ENCODE measurements at regions not wholly inside any gene's neighbourhood (a gene's known extent, or its start where the extent isn't known, plus 50 kb on each side); places are given as distances from the start of the nearest gene placed in this dataset.
"Not testable (repeated sequence)": the region's sequence is repeated elsewhere in the genome, so short reads cannot be mapped to it uniquely, and the experiment has no call there.

- no peak for DNase-seq (ENCODE audit: low spot score)
Observed at GRCh38 chr10:6875269-6875865, 295.3 kb upstream of the PRKCQ start.

- no peak for DNase-seq (ENCODE audit: low spot score)
Observed at GRCh38 chr10:6871128-6871527, 291.1 kb upstream of the PRKCQ start.

DNA sequence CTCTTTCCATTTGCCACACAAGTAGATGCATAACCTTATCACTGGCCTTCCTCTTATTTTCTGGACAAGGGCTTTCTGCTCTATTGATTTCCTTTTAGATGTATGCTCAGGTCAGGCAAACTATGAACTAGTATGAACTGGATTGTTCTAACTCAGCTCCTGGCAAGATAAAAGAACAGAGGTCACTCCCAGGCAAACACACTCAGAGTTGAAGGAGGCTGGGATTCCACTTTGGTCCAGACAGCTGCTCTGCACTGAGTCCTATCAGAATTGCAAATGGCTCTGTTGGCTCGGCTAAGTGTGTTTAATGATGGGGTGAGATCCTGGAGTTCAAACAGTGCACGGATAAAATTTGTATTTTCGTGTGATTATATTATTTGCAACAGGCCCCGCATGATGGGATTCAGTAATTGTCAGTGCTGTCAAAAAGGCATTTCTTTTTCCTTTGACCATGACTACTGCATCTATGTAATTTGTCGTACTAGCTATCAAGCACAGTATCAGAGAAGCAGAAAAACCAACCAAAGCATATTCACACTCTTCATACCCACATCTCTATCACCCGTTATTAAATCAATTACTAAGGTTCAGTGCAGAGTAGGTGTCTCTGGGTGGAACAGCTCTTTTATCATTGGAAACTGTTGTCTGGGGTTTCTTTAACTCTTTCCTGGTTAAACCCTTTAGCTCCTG, 288.1 kb upstream of the PRKCQ start:
- no peak for DNase-seq (ENCODE audit: low spot score)

DNA sequence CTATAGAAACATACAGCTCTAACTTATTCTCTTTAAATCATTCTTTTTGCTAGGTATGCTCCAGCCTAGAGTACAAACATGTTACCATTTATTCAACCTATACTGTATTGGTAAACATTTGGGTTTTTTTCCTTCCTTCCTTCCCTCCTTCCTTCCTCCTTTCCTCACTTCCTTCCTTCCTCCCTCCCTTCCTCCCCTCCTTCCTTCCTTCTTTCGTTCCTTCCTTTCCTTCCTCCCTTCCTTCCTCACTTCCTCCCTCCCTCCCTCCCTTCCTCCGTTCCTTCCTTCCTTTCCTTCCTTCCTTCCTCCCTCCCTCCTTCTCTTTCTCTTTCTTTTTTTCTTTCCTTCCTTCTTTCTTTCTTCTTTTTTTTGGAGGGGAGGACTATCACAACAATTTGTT, 286.7 kb upstream of the PRKCQ start:
- DNase-seq (ENCODE audit: low spot score) = no peak

DNA sequence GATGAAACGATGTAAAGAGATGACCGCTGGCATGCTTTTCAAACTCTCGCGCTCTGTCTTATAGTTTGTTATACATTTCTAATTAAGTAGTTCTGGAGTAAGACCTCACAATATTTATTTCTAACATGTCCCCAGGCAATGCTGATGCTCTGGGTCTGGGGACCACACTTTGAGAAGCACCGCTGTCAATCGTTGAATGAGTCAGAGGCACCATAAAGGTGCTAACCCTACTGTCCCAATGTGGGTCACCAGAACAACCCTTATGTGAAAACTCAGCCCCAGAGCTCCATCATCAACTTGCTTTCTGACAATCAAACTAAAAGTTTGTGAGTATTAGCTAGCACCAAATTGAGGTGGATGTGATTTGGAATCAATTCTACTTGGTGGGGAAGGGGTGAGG, 284.1 kb upstream of the PRKCQ start:
- no peak for DNase-seq (ENCODE audit: low spot score)

DNA sequence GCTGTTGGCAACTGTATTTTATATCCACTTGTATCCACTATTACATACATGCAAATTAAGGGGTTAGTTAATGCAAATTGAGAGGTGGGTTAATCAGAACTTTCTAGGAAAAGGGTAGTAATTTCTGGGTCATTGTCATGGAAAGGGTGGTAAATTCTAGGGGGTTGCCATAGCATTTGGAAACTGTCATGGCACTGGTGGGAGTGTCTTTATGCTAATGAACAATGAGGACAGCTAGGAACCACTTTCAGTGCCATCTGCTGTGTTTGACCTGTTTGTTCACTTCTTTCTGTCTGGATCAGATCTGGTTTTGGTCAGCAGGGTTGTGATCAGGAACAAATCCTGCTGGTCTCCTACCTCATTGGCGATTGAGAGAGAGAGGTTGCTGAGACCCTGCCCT, 283.3 kb upstream of the PRKCQ start:
- DNase-seq (ENCODE audit: low spot score) = no peak

GRCh38 chr10:6850452-6850851, 270.4 kb upstream of the PRKCQ start:
- DNase-seq (ENCODE audit: low spot score) = no peak

DNA sequence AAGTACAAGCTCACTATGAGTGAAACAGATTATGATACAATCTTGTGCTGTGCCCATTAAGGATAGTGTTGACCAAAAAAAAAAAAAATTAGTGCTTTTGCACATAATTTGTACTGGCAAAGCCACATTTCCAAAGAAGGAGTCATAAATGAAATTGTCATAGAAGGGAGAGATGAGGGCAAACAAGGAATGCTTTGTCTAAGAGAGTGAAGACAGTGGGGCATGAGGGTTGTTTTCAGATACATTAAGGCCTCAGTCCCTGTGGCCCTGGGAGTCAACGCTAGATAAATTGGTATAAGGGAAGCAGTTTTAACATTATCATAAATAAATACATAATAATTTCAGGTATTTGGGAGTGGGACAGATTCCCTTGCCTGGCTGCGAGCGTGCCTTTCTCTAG, 267.5 kb upstream of the PRKCQ start:
- no peak for DNase-seq (ENCODE audit: low spot score)

- no peak for DNase-seq (ENCODE audit: low spot score)
Observed at GRCh38 chr10:6843894-6844650, 264.0 kb upstream of the PRKCQ start.

GRCh38 chr10:6843481-6843881, 263.4 kb upstream of the PRKCQ start:
- DNase-seq (ENCODE audit: low spot score) = no peak

GRCh38 chr10:6842722-6843121, 262.6 kb upstream of the PRKCQ start:
- no peak for DNase-seq (ENCODE audit: low spot score)

DNA sequence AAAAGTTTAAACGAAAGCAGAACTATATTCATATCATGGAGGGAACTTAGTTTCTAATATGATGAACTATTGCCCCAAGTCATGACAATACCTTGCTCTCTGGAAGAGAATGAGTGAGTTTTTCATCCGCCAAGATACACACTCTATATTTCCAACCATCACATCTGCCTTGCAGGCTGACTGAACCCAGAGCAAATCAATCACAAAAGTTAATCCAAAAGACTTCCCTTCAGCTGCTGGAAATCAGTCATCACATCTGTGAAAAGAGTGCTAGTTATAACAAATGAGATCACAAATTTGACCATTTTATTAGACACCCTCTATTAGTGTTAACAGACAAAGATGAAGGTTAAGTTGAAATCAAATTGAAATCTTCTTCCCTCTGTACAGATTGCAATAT, 261.7 kb upstream of the PRKCQ start:
- DNase-seq (ENCODE audit: low spot score) = no peak

DNA sequence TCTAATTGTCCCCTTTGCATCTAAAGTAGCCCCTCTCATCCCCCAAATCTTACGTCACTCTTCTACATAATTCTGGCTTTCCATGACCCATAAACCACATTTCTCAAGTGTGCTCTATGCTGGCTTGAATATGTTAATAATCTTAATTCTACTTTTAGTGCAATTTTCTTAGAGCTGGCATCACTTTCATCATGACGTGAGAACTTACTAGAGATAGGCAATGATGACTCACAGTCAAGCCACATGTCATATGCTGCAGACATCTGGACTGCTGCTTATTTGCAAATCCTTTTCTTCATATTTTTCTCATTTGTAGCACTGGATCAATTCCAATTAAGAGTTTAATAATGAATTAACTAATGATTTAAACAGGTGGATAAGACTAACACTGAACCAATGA, 260.7 kb upstream of the PRKCQ start:
- DNase-seq (ENCODE audit: low spot score) = no peak

- DNase-seq (ENCODE audit: low spot score) = no peak
Observed at GRCh38 chr10:6840201-6840691, 260.2 kb upstream of the PRKCQ start.

GRCh38 chr10:6838118-6838517, 258.0 kb upstream of the PRKCQ start:
- no peak for DNase-seq (ENCODE audit: low spot score)

GRCh38 chr10:6833458-6834011, 253.5 kb upstream of the PRKCQ start:
- DNase-seq (ENCODE audit: low spot score) = no peak

DNA sequence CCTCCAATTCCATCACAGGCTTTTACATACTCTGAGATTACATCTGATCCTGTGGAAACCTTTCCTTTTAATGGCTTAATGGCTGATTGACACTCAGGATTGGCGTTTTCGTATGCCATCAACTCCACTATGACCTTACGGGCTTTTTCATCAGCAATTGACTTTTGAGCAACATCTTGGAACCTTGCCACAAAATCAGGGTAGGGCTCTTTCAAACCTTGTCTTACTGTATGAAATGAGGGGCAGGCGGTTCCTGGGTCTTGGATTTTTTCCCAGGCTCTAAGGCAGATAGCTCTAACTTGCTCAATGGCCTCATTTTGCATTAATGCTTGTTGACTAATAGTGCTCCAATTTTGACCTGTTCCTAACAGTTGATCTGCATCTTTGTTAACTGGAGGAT, 250.9 kb upstream of the PRKCQ start:
- not testable (repeated sequence) for DNase-seq (ENCODE audit: low spot score)

- not testable (repeated sequence) for DNase-seq (ENCODE audit: low spot score)
Observed at GRCh38 chr10:6824793-6825192, 244.7 kb upstream of the PRKCQ start.

DNA sequence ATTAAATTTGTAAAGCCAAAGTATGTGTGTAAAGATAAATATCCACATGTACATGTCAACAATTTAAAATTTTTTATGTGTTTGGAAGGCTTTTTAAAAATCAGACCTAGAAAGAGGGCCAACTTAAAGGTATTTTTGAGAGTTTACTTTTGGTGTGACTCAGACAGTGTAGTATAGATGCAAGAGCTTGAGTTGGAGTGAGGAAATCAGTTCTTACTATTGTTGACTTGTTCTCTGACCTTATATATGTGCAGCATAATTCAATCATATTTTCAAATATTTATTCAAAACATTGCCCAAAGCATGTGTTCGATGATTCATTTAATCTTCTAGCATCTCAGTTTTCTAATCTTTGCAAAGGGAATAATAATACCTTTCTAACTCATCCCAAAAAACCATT, 243.7 kb upstream of the PRKCQ start:
- no peak for DNase-seq (ENCODE audit: low spot score)

DNA sequence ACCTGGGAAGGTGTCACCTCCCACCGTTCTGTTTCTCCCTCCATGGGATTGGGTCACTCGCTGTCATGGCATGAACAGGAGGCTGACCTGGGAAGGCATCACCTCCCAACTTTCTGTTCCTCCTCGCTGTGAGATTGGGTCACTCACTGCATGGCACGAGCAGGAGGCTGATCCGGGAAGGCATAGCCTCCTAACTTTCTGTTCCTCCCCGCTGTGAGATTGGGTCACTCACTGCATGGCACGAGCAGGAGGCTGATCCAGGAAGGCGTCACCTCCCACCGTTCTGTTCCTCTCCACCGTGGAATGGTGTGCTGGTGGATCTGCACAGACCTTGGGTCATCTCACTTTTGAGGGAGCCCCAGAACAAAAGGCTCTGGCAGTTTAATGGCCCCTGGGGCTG, 239.2 kb upstream of the PRKCQ start:
- DNase-seq (ENCODE audit: low spot score) = no peak

GRCh38 chr10:6817770-6818169, 237.7 kb upstream of the PRKCQ start:
- no peak for DNase-seq (ENCODE audit: low spot score)

- no peak for DNase-seq (ENCODE audit: low spot score)
Observed at GRCh38 chr10:6815346-6815745, 235.3 kb upstream of the PRKCQ start.

DNA sequence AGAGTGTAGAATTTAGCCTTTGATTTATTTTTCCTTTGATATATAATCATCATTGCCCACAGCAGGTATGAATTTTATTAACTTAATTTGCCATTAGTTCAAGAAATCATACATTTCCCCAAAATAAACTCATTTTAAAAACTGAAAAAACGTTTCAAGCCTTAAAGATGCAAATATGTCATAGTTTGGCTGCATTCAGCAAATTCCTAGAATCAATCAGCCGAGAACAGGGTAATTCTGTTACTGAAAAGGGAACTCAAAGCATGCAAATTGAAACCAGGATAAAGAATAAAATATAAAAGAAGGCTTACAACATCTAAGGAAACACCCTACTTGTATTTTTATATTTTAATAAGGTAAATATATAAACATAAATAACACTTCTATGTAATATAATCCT, 233.8 kb upstream of the PRKCQ start:
- DNase-seq (ENCODE audit: low spot score) = no peak

All from germinal center (tissue), 1 donor.